Mammary epithelial cell (primary cell): ENCODE measurements at regions not wholly inside any gene's neighbourhood (a gene's known extent, or its start where the extent isn't known, plus 50 kb on each side); places are given as distances from the start of the nearest gene placed in this dataset.

Experiments used
- CTCF ChIP-seq, 2 donors: IDR thresholded peaks in 1 of 2; conservative IDR thresholded peaks in 1 of 2; 2 replicates each; pipeline ENCODE4 v1.5.1; 2011 to 2012; ENCODE audit warnings: inconsistent platforms in 2 of 2, low read length in 2 of 2, mild to moderate bottlenecking in 2 of 2, control low read depth in 1 of 2, low read depth in 1 of 2; ENCODE audit not compliant: insufficient read depth in 1 of 2; ENCODE audit errors: extremely low read depth in 1 of 2
- EZH2 ChIP-seq: IDR thresholded peaks from 2 replicates; pipeline ENCODE4 v1.6.1; 2012; ENCODE audit warnings: low read length, inconsistent platforms, borderline replicate concordance

- TF ChIP-seq EZH2 (no peak), CTCF (conservative IDR thresholded peaks at IDR 0.05 in 1 of 2, IDR thresholded peaks at IDR 0.05 in 1 of 2; ENCODE audit: extremely low read depth in 1 of 2, insufficient read depth in 1 of 2, low read depth in 1 of 2, low read length in 2 of 2) (no peak)
Measured at GRCh38 chr3:104385421-104385820, 981.3 kb upstream of the ALCAM start.
